Fibroblast of skin of left biceps (primary cell): ENCODE measurements at regions not wholly inside any gene's neighbourhood (a gene's known extent, or its start where the extent isn't known, plus 50 kb on each side); places are given as distances from the start of the nearest gene placed in this dataset.

Source experiments
- DNase-seq, 2 experiments: peaks; one replicate each; pipeline ENCODE4 v3.0.0-alpha.2; 2013; ENCODE audit warnings: low read depth in 2 of 2

DNA sequence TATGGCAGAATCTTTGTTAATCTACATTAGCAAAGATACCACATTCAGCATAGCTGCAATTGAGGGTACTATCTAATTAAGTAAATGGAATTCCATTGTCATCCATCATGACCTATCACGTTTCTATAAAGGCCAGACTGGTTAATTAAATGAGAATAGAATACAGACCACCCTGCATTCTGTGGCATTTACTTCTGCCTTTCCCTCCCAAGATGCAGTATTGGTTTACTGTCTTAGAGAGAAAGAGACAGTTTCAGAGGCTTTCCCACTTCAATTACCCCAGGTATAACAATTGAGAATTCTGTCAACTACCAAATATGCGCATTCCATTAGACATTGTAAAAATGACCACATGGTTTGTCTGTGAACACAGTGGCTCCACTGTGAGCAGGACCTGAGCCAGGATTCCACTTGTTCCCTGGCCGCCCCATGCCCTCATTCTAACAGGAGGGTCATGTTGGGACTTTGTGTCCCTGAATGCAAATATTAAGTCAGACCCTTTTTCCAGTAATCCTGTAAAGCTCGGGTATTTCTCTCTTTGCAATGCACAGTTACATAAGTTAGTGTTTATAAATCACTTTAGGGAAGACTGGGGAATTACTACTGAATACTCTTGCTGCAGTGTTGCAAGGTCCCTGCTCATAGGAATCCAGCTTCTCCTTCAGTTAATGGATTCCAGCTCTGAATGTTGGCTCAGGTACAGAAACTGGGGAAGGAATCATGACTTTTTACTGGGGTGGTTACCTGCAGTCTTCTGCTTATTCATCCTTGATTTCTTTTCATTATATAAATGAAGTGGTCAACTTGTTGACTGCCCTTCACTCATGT, 261.0 kb downstream of the PDGFC start:
- DNase-seq = peak; percentile 64 to 70

GRCh38 chr4:156705311-156705710, 266.3 kb downstream of the PDGFC start:
- peak; percentile 67 to 68 for DNase-seq

GRCh38 chr4:156695163-156695562, 276.4 kb downstream of the PDGFC start:
- no peak for DNase-seq

- DNase-seq = no peak
Observed at GRCh38 chr4:156694413-156694812, 277.2 kb downstream of the PDGFC start.

DNA sequence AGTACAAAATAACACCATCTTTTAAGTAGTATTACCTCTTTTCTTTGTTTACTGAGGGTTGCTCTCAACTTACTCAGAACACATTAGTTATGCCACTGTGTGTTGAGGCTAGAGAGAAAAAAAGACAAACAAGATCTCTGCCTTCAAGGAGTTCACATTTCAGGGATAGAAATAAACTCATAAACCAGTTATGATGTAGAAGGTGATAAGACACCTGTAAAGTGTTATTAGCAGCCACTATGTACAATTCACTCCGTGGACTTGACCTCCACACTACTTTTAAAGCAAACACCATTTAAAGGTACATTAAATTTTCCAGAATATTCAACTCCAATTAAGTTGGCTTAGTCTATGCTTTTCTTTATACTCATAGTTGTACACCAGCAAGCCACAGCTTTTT, 278.0 kb downstream of the PDGFC start:
- DNase-seq = no peak

DNA sequence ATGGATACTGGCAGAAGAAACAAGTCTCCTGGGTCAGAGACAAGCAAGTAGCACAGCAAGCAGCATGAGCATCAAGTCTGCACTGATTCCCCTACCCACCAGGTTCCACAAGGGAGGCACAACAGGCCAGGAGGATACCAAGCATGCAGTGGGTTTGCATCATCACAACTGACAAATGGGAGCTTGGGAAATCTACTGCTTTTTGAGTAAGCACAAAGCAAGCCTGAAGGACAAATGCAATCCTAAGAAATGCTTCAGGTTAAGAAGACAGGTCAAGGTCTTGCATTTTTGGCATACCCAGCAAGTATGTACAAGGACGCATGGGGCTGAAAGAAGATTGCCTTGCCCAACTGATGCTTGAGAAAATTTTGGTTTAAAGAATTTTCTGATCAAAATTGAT, 279.6 kb downstream of the PDGFC start:
- DNase-seq = no peak

GRCh38 chr4:156690572-156690971, 281.0 kb downstream of the PDGFC start:
- DNase-seq = no peak

DNA sequence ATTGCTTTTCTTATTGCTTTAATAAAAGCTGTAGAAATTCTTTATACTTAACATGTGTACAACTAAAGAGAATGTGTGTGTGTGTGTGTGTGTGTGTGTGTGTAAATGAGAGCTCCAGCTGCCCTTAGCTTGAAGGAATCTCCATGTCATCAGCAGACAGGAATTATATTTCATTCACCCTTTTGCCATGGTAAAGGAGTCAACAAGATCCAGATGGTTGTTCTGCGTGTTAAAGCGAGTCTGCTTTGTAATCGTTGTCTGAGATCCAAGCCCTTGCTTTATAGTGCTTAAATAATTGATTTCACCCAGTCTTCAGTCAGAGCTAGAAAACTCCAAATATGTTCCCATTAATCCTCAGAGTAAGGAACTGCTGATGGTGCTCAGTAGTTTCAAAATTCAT, 285.5 kb downstream of the PDGFC start:
- DNase-seq = peak; percentile 99

GRCh38 chr4:156685308-156685707, 286.3 kb downstream of the PDGFC start:
- no peak for DNase-seq

GRCh38 chr4:156677656-156678055, 293.9 kb downstream of the PDGFC start:
- no peak for DNase-seq

GRCh38 chr4:156677131-156677531, 294.5 kb downstream of the PDGFC start:
- DNase-seq = peak; percentile 79 to 86

GRCh38 chr4:156676116-156676851, 295.3 kb downstream of the PDGFC start:
- no peak for DNase-seq

- no peak for DNase-seq
Observed at GRCh38 chr4:156673483-156673882, 298.1 kb downstream of the PDGFC start.

DNA sequence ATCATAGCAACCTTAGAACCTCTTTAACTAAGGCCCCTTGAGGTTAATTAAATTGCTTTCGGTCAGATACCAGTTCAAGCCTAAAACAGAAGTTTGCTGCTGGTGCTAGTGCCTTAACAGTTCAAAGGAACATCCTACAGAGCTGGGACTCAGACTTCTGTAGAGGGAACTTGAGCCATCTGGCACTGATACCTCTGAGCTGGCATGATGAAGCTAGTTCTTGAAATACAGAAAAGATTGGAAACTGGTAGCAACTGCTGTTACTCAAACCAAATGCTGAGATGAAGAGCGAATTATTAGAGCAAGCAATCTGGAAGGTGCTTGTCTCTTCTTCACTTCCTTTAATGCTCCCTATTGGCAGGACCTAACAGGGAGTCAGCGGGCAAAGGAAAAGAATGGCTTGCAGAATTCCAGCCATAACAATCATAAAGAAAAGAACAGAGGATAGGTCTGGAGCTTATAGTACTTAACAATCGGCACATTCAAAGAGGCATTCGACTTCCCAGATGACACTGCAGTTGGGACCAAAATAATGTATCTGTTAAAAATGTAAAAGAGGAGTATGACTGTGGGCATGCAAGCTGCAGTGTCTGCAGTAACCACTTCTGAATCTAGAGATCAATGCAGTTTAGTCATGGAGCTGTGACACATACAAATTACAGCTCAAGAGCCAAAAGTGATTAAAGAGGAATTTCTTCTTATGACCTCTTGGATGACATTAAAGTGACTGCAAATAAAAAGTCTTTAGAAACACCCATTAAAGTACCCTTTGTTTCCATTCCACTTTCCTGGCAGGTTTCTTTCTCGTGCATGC, 298.9 kb downstream of the PDGFC start:
- DNase-seq = no peak

DNA sequence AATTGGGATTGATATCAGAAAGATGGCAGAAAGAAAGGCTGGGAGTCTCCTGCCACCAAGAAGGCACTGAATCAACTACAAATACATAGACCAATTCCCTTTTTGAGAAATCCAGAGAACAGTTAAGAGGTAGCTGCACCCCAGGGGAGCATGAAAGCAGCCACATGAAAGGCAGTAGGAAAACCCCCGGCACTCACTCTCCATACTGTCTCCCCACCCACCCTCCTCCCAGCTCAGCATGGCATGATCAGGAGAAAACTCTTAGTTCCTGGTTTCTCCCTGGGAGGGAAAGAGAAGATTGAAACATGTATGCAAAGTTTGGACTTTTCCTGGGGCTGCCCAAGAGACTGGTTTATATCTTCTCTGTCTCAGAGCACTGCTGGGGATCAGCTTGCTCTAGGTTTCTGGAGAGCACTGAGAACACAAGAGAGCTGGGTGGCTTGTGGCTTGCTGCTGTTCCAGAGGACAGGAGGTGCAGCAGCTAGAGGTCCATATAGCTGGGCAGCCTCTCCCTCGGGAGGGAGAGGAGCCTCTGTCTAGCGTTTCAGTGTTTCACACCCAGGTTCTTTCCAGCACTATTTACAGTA, 305.7 kb downstream of the PDGFC start:
- no peak for DNase-seq

- DNase-seq = no peak
Observed at GRCh38 chr4:156663663-156664062, 307.9 kb downstream of the PDGFC start.

DNA sequence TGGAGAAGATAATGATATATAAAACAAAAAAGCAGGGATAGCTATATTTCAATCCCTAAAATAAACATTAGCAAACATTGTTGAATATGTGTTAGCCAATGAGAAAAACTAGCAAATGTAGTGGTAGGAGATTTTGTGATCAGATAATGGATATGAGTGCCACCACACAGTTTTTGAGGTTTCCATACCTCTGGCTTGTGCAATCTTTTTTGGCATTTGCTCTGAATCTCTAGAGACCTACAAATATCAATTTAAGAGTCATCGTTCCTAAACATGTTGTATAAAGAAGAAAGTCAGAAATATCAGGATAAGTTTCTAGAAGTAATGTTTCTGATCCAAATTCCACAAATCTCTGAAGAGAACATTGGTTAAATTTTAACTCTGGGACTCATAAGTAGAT, 308.7 kb downstream of the PDGFC start:
- DNase-seq = no peak

DNA sequence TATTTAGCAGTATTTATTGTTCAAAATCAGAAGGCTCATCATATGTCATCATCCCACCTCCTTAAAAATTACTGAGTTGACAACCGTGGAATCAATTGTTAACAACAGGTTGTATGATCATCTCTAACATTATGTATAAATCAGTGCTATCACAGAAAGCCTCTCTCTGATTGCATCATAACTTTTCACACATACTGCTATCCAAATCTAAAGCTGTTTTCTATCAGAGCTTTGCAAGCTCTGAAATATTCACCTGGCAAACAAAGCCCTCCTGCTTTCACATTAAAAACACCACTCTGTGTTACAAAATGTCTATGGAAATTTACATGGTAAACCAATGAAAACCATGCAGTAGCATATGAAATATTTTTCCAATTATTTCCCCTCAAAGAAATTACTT, 310.0 kb downstream of the PDGFC start:
- no peak for DNase-seq

DNA sequence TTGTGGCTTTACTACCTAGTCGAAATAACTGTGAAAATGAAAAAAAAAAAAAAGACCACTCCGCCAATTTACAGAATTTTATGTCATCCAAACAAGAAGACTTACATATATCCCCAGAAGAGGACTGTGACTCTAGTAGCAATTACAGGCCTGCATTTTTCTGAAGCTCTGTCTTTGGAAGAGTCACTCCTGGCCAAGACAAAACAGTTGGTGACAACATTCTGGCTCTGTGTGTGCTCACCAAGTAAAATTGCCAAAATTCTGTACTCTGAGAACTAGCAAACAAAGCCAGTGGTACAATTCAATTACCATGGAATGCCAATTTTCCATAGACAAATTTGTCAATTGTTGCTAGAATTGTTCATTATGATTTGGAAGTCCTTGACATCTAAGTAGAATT, 311.1 kb downstream of the PDGFC start:
- DNase-seq = no peak

DNA sequence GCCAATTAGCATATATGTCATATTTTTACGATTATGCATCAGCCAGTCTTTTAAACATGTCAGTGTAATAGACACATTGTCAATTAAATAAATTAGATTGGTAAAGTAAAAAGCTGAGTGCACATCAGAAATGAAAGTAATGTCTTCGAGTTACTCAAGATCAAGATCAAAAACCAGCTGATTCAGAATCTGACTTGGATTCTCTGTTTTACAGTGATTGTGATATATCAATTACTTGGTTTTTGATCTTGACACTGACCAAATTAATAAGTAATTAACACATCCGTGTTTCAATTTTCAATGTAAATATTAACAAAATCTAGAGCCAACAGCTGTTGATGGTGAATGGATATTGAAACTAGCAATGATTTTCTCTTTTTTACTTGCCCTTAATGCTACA, 311.6 kb downstream of the PDGFC start:
- no peak for DNase-seq

DNA sequence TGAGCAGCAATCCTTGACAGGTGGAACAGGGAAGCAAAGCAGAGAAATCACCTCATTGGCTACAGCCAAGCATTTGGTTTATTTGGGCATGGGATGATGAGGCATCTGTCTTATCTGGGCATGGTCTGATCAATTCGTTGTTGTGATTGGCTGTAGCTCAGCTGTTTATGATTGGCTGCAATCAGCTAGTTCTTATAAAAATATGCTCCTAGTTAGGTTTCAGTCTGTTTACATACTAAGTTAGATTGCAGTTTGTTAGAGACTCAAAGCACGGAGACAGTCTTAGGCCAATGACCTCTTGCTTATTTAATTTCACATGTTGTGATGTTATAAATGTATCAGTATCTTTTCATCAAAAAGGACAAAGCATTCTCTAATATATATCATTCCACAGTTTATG, 312.0 kb downstream of the PDGFC start:
- DNase-seq = no peak

- DNase-seq = peak in 1 of 2 experiments; percentile 44
Observed at GRCh38 chr4:156656896-156657295, 314.7 kb downstream of the PDGFC start.
